ENCODE measurements at regions not wholly inside any gene's neighbourhood (a gene's known extent, or its start where the extent isn't known, plus 50 kb on each side); places are given as distances from the start of the nearest gene placed in this dataset.

DNA sequence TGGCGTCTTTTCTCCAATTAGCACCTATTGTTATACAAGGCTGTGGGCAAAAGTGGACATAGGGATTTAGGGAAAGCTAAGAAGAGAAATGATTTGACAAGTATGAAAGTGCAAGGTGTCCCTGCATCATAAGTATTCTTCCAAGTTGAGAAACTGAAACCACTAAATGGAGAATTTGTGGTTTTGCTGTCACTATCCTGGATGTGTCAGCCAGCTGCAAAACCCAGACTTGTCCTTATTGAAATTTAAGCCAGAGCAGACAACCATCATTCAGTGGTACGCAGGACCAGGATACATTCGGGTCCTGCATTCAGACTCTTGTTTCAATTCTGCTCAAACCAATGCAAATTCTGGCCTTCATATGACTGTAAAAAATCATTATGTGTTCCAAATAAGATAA lies 384.8 kb upstream of the TGFBR2 start:
- TF ChIP-seq TOX (CRISPR knock-in tag; IDR thresholded peaks at IDR 0.05; ENCODE audit: borderline replicate concordance) (no peak), ARNTL (CRISPR knock-in tag; IDR thresholded peaks at IDR 0.05; ENCODE audit: borderline replicate concordance, low read depth) (no peak), ZFP3 (CRISPR knock-in tag; IDR thresholded peaks at IDR 0.05) (no peak), BACH2 (CRISPR knock-in tag; IDR thresholded peaks at IDR 0.05; ENCODE audit: borderline replicate concordance) (no peak), ISL1 (CRISPR knock-in tag; IDR thresholded peaks at IDR 0.05) (no peak), GLIS3 (CRISPR knock-in tag; IDR thresholded peaks at IDR 0.05) (no peak), RARB (CRISPR knock-in tag; IDR thresholded peaks at IDR 0.05) (no peak)
- TF ChIP-seq, protein P1, sequence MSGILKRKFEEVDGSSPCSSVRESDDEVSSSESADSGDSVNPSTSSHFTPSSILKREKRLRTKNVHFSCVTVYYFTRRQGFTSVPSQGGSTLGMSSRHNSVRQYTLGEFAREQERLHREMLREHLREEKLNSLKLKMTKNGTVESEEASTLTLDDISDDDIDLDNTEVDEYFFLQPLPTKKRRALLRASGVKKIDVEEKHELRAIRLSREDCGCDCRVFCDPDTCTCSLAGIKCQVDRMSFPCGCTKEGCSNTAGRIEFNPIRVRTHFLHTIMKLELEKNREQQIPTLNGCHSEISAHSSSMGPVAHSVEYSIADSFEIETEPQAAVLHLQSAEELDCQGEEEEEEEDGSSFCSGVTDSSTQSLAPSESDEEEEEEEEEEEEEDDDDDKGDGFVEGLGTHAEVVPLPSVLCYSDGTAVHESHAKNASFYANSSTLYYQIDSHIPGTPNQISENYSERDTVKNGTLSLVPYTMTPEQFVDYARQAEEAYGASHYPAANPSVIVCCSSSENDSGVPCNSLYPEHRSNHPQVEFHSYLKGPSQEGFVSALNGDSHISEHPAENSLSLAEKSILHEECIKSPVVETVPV (CRISPR knock-in tag; IDR thresholded peaks at IDR 0.05) = no peak
- TF ChIP-seq, protein P2, sequence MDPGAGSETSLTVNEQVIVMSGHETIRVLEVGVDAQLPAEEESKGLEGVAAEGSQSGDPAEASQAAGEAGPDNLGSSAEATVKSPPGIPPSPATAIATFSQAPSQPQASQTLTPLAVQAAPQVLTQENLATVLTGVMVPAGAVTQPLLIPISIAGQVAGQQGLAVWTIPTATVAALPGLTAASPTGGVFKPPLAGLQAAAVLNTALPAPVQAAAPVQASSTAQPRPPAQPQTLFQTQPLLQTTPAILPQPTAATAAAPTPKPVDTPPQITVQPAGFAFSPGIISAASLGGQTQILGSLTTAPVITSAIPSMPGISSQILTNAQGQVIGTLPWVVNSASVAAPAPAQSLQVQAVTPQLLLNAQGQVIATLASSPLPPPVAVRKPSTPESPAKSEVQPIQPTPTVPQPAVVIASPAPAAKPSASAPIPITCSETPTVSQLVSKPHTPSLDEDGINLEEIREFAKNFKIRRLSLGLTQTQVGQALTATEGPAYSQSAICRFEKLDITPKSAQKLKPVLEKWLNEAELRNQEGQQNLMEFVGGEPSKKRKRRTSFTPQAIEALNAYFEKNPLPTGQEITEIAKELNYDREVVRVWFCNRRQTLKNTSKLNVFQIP (CRISPR knock-in tag; IDR thresholded peaks at IDR 0.05; ENCODE audit: borderline replicate concordance, low read depth) = no peak
- TF ChIP-seq, protein P3, sequence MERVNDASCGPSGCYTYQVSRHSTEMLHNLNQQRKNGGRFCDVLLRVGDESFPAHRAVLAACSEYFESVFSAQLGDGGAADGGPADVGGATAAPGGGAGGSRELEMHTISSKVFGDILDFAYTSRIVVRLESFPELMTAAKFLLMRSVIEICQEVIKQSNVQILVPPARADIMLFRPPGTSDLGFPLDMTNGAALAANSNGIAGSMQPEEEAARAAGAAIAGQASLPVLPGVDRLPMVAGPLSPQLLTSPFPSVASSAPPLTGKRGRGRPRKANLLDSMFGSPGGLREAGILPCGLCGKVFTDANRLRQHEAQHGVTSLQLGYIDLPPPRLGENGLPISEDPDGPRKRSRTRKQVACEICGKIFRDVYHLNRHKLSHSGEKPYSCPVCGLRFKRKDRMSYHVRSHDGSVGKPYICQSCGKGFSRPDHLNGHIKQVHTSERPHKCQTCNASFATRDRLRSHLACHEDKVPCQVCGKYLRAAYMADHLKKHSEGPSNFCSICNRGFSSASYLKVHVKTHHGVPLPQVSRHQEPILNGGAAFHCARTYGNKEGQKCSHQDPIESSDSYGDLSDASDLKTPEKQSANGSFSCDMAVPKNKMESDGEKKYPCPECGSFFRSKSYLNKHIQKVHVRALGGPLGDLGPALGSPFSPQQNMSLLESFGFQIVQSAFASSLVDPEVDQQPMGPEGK (CRISPR knock-in tag; IDR thresholded peaks at IDR 0.05; ENCODE audit: borderline replicate concordance) = no peak
- TF ChIP-seq, protein P4, sequence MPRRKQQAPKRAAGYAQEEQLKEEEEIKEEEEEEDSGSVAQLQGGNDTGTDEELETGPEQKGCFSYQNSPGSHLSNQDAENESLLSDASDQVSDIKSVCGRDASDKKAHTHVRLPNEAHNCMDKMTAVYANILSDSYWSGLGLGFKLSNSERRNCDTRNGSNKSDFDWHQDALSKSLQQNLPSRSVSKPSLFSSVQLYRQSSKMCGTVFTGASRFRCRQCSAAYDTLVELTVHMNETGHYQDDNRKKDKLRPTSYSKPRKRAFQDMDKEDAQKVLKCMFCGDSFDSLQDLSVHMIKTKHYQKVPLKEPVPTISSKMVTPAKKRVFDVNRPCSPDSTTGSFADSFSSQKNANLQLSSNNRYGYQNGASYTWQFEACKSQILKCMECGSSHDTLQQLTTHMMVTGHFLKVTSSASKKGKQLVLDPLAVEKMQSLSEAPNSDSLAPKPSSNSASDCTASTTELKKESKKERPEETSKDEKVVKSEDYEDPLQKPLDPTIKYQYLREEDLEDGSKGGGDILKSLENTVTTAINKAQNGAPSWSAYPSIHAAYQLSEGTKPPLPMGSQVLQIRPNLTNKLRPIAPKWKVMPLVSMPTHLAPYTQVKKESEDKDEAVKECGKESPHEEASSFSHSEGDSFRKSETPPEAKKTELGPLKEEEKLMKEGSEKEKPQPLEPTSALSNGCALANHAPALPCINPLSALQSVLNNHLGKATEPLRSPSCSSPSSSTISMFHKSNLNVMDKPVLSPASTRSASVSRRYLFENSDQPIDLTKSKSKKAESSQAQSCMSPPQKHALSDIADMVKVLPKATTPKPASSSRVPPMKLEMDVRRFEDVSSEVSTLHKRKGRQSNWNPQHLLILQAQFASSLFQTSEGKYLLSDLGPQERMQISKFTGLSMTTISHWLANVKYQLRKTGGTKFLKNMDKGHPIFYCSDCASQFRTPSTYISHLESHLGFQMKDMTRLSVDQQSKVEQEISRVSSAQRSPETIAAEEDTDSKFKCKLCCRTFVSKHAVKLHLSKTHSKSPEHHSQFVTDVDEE (CRISPR knock-in tag; IDR thresholded peaks at IDR 0.05) = no peak

Measured in SK-N-SH treated with all-trans-retinoic acid at 6 μM for 48 hours (cell line).